Brain microvascular endothelial cell (primary cell): ENCODE measurements at regions not wholly inside any gene's neighbourhood (a gene's known extent, or its start where the extent isn't known, plus 50 kb on each side); places are given as distances from the start of the nearest gene placed in this dataset.

Source experiments
- DNase-seq: peaks from one replicate; pipeline ENCODE4 v3.0.0-alpha.2; 2020
- H3K27ac ChIP-seq: fragments of 250-450 bp; sonication (Bioruptor Pico); 2 replicates; pipeline ENCODE4 v1.5.1; 2020; ENCODE audit warnings: mild to moderate bottlenecking, moderate library complexity
- H3K27me3 ChIP-seq: fragments of 250-450 bp; sonication (Bioruptor Pico); replicated peaks from 2 replicates; pipeline ENCODE4 v1.5.1; 2020; ENCODE audit warnings: mild to moderate bottlenecking
- H3K36me3 ChIP-seq: fragments of 250-450 bp; sonication (Bioruptor Pico); replicated peaks from 2 replicates; pipeline ENCODE4 v1.5.1; 2020; ENCODE audit warnings: mild to moderate bottlenecking
- H3K4me3 ChIP-seq: 2 replicates; pipeline ENCODE4 v1.5.1; 2011; ENCODE audit warnings: low read depth, mild to moderate bottlenecking, control low read depth, low read length, moderate library complexity
- CTCF ChIP-seq: IDR thresholded peaks from 2 replicates; pipeline ENCODE4 v1.5.1; 2011; ENCODE audit warnings: low read depth, mild to moderate bottlenecking, moderate library complexity, low read length, control low read depth, inconsistent platforms; ENCODE audit errors: missing control alignments
- in situ Hi-C: cut with HindIII; loops from 2 replicates; pipeline ENCODE4 v1.10.0; 2017; ENCODE audit warnings: low sequenced_read_pairs, low pct_ligation_motif_present

GRCh38 chr22:22830193-22830592 is 57.4 kb upstream of the IGLL5 start:
- in situ Hi-C loops = no loop called here
- TF ChIP-seq CTCF = no peak

GRCh38 chr22:22830957-22831688 is 56.5 kb upstream of the IGLL5 start:
- H3K36me3 ChIP-seq = no peaks in the 10 kb centered on the region
- TF ChIP-seq CTCF = no peak
- H3K4me3 ChIP-seq = no peak overlapping the region
- DNase-seq = no peak
- H3K27me3 ChIP-seq = peaks cover 24% of the 10 kb centered on the region
- H3K27ac ChIP-seq = no peak overlapping the region
- in situ Hi-C loops = no loop called here

More at GRCh38 chr22:22830193-22830592, 57.4 kb upstream of the IGLL5 start:
- DNase-seq = no peak
- H3K4me3 ChIP-seq = no peak overlapping the region
- peaks cover 25% of the 10 kb centered on the region for H3K27me3 ChIP-seq
- H3K27ac ChIP-seq = no peak overlapping the region
- H3K36me3 ChIP-seq = no peaks in the 10 kb centered on the region

GRCh38 chr22:22833059-22833458 is 54.6 kb upstream of the IGLL5 start:
- no peak for DNase-seq
- in situ Hi-C loops = no loop called here
- Histone ChIP-seq H3K27ac (no peak overlapping the region), H3K36me3 (no peaks in the 10 kb centered on the region), H3K4me3 (no peak overlapping the region), H3K27me3 (peaks cover 19% of the 10 kb centered on the region)
- TF ChIP-seq CTCF = no peak

GRCh38 chr22:22833488-22833887 is 54.1 kb upstream of the IGLL5 start:
- Histone ChIP-seq H3K4me3 (no peak overlapping the region), H3K27me3 (peaks cover 19% of the 10 kb centered on the region), H3K36me3 (no peaks in the 10 kb centered on the region), H3K27ac (no peak overlapping the region)
- no peak for TF ChIP-seq CTCF
- in situ Hi-C loops = no loop called here
- no peak for DNase-seq

- Histone ChIP-seq H3K4me3 (no peak overlapping the region), H3K36me3 (no peaks in the 10 kb centered on the region), H3K27me3 (peaks cover 19% of the 10 kb centered on the region), H3K27ac (no peak overlapping the region)
- DNase-seq = no peak
- in situ Hi-C loops = no loop called here
- no peak for TF ChIP-seq CTCF
Measured at GRCh38 chr22:22834204-22834603, 53.4 kb upstream of the IGLL5 start.

GRCh38 chr22:22834783-22835182 is 52.8 kb upstream of the IGLL5 start:
- no peak for TF ChIP-seq CTCF
- H3K4me3 ChIP-seq = no peak overlapping the region
- no peaks in the 10 kb centered on the region for H3K36me3 ChIP-seq
- DNase-seq = no peak
- peaks cover 19% of the 10 kb centered on the region for H3K27me3 ChIP-seq
- in situ Hi-C loops = no loop called here
- H3K27ac ChIP-seq = no peak overlapping the region
